GM21381 (cell line): ENCODE measurements at regions not wholly inside any gene's neighbourhood (a gene's known extent, or its start where the extent isn't known, plus 50 kb on each side); places are given as distances from the start of the nearest gene placed in this dataset.

Source experiments
- ATAC-seq: cut with Tn5 transposase; IDR thresholded peaks from one replicate; pipeline ENCODE4 v1.9.1; 2021; ENCODE audit warnings: mild to moderate bottlenecking, moderate library complexity; ENCODE audit not compliant: unreplicated experiment

DNA sequence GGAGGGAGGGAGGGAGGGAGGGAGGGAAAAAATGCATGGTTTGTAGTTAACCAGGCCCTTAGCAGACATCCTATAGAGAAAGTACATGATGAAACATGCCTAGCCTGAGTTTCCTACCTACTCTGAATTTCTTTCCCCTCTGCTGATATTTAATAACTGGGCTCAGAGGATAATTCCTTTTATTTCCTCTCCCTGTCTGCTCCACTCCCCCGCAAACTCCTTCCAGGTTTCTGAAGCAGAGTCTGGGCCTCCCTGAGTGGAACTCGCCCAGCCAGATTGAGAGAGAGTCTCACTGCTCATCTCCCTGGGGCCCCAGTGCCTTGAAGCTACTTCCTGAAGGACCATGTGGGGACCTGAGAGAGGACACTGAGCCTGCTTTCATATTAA is 111.9 kb upstream of the SLC44A3 start:
- no peak for ATAC-seq

DNA sequence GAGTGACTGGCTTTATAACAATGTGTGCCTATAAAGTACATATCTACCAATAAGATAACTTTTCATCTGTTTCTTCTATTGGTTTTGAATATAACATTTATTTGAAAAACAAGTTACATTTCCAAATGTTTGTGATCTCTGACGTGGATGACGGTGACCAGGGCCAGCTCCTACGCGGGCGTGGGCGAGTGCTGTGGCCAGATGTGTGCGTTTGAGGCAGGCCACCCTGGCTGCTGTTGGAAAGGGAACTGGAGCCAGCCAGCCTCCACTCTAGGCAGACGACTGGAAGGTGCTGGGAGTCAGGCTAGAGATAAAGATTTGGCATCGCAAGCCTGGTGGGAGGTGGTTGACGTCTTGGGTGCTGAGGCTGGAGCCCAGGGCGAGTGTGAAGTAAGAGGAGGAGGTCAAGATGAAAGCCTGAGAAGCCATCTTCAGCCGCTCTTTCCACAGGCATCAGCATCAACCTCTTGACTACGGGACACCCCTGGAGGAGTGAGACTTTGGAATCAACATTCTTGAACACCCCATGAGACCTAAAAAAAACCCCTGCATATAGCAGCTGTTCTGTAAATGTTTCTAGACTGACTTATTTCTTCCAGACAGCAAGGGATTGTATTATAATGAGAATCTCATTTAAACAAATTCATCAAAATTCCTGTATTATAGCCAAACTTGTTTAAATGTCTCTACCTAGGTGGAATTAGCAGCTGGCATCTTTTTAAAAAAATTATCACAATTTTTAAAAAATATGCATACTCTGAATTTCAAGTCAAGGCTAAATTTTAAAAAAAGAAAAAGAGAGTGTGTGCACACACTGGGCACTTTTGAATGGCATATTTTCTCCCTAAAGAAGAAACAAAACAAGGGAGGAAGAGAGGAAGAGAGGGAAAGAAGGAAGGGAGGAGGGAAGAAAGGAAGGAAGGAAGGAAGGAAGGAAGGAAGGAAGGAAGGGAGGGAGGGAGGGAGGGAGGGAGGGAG is 112.5 kb upstream of the SLC44A3 start:
- no peak for ATAC-seq

DNA sequence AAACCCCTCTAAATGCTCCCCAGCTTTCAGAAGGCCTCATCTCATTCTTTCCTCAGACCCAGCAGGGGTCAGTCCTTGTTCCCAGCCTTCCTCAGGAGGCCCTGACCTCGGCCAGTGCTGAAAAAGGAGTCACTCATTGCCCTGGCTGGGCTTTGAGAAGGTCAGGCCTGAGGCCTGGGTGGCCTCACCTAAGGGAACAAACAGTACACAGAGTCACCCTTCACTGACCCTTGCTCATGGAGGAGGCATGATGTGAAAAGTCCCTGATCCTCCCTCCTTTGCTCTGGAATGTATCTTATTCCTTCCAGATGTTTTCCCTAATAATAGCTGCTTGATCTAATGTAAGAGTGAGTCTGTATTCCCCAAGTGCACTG is 117.7 kb upstream of the SLC44A3 start:
- no peak for ATAC-seq

GRCh38 chr1:94701796-94702441 is 118.2 kb upstream of the SLC44A3 start:
- ATAC-seq = no peak

DNA sequence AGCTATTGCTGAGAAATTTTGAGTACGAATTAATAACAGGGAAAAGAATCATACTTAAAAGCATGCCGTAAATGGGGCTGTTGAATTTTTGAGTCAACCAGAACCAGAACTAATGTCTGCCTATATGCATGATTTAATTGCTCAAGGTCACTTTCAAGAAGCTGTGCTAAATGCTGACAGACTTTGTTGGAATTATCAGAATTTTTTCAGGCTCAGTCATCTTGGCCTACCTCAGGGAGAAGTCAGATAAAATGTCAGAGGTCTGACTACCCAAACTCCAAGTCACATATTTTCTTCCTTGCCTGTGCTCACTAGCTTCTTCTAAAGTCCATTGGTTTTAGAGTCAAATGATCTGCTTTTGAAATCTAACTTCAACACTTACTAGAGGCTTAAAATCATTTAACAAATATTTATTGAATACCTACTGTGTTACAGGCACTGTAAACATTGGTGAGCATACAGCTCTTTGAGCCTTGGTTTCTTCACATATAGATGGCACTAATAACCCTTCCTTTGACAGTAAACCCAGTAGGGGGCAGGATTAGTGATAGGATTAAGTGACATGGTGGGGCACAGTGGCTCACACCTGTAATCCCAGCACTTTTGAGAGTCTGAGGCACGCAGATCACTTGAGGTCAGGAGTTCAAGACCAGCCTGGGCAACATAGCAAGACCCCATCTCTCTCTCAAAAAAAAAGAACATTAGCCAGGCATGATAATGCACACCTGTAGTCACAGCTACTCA is 121.2 kb upstream of the SLC44A3 start:
- no peak for ATAC-seq

- ATAC-seq = no peak
Observed at GRCh38 chr1:94698356-94698755, 121.8 kb upstream of the SLC44A3 start.

- ATAC-seq = no peak
Observed at GRCh38 chr1:94697839-94698238, 122.3 kb upstream of the SLC44A3 start.

DNA sequence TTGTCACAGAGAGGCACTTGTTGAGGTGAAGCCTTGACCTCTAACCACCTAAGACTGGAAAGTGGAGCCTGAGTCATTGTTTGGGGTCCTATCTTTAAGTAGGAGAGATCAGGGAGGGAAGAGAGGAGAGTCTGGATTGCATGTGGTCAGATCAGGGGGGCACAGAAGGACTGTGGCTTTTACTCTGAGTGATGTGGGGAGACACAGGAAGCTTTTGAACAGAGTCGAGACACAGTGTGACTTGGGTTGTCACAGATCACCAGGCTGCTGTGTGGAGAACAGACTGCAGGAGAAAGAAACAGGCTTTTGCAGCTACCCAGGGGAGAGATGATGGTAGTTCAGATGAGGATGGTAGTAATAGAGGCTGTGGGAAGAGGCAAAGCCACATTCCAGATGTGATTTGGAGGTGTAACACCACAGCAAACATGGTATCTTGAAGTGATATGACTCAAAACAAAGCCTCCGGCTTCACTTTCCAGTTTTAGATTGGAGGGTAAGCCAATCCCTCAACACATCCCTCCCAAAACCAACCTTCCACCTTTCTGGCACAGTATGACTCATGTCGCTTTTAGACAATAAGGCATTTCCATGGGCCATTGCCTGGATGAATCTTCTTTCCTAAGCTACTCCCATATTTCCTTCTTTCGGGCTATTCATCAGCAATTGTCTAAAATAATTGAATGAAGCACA is 125.8 kb upstream of the SLC44A3 start:
- ATAC-seq = no peak

- no peak for ATAC-seq
Observed at GRCh38 chr1:94693435-94693834, 126.7 kb upstream of the SLC44A3 start.

DNA sequence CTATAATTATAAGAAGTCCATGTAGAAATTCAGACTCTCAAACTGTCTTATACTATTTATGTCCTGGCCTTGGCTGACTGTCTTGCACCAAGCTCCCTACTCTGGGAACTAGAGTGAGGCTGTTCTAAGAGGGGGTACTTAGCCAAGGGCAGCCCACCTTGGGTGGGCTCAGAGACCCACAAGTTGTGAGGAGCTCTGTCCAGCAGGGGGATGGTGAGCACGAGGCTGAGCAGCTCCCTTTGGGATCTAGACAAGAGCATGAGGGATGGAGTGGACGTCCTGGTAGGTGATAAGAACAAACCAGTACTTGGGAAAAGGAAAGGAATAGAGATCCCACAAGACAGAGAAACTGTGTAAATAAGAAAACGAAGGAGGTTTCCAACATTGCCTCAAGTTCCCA is 127.1 kb upstream of the SLC44A3 start:
- no peak for ATAC-seq

DNA sequence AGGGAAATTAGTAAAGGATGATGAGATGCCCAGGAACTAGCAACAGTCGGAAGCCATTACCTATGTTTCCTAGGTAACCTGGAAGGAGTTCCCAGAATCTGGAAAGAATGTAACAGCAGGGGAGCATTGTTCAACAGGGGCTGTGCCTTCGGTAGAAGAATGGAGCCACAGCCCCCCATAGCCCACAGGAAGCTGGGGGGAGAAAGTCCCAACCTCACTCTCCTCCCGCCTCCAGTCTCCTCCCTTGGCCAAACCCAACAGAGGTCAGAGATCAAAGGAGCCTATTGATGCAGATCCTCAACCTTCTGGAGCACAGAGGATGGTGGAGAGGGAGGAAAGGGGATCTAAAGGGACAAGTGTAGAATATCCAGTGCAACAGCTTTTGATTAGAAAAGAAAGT is 131.5 kb upstream of the SLC44A3 start:
- no peak for ATAC-seq

DNA sequence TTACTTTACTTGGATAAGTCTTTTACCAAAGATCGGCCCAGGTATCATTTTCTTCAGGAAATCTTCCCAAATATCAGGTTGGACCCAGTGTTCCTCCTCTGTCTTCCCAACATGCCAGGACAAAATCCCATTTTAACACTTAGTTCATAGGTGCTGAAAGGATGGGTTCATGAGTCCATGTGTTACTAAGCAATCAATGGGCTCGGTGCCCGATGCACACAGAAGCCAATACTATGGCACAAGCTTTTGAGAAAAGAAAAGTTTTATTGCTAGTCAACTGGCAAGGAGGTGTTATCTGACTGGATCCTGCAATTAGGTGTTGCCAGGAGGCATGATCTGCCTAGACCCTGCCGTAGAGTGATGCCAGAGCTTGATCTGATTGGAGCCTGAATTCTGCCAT is 133.3 kb upstream of the SLC44A3 start:
- no peak for ATAC-seq

DNA sequence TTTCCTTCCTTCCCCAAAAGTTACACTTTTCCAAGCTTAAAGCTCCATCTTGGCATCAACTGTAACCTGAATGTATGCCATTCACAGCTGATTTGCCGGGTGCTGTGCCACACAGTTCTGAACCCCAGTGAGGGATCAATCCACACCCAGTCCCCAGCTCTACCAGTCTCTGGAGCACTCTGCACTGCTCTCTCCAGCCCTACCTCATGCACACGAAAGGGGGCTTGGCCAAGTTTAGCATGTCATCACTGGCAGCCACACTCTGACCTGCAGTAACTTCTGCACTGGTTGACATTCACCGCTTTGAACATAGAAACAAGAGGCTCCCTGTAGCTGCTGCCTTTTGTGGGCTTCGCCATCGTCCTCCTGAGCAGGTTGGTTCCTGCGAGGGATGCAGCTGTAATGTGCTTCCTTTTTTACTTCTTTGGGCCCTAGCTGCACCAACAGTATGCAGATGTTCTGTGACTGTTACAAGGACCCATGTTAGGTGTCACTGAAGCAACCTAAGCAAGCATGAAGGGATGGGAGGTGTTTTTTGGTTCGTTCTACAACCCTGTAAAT is 135.4 kb upstream of the SLC44A3 start:
- ATAC-seq = no peak

GRCh38 chr1:94683886-94684285 is 136.3 kb upstream of the SLC44A3 start:
- no peak for ATAC-seq

GRCh38 chr1:94680039-94680377 is 138.4 kb upstream of the F3 start:
- ATAC-seq = no peak

DNA sequence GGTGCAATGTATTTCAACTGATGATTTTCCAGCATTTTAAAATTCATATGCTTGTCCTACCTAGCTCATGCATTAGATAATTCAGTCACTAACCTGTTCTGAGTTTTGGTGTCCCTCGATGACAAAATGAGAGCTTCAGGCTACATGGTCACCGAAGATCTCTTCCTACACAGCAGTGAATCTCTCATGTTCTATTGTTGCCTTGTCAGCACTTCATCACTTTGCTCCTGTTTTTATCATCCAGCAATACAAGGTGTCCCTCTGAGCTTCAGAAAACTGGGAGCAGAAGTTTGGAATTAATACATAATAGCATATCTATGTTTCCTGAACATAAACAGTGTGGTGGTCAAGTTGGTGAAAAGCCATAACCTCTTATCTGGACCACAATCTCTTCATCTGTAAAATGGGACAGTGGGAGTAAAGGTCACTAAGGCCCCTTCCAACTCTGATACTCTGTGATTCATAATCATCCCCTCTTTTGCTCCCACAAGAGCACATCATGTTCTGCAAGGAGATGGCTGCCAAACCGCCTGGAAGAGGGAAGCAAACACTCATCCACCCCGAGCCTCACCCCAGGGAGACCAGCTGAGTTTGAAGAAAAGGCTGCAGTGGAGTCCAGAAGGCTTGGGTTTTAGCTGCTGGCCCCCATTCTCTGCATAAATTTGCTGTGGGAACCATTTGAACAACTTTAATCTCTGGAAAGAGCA is 137.9 kb upstream of the F3 start:
- ATAC-seq = no peak

GRCh38 chr1:94678202-94678848 is 136.8 kb upstream of the F3 start:
- no peak for ATAC-seq

DNA sequence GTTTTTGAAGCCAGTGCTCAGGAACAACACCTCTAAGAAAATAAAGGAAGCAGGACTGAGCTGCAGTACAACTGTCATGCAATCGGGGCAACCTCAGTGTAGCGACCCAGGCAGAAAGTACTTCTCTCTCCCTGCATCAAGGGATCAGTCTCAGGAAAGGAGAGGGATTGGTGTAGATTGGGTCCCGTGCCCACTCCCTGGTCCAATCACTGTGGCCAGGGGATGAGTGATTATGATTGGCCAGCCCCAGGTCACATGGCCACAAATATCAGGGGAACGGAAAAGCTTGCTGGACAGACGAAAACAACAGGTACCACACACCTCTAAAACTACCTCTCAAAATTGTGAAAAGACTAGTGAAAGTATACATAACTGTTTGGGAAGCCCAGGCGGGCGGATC is 136.2 kb upstream of the F3 start:
- no peak for ATAC-seq

DNA sequence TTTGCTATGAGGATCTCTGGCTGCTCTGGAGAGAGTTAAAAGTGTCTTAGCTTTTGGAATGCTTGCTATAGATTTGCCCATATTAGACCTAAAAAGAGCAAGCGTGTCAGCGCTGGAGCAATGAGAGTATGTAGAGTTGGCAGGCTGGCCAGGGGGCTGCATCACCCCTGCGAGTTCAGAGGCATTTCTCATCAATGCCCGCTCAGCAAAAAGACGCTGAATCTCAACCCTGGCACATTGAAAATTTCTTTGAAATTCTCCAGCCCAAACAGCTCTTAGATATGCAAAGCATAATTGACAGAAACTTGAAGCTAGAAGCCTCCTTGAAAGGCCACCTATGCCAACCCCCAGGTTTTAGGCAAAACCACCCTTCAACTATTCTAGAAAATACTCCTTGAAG is 135.5 kb upstream of the F3 start:
- ATAC-seq = no peak

DNA sequence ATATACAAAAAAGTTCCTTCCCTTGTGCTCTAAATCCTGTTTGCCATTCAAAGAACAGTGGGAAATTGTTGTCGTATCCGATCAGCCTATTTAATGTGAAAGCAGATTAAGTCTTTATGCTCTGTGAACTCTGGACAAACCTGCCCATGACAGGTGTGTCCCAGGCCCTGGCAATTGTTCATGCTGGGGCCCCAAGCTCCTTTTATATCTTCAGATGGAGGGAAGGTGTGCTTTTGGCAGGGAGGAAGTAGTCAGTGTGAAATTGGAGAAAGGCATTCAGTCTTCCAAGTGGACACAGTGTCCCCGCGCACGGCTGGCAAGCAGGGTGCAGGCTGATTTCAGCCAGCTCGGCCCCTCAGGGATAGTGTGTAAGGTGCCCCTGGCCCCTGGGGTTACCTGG is 135.1 kb upstream of the F3 start:
- no peak for ATAC-seq
